HG03196 (cell line): ENCODE measurements at regions not wholly inside any gene's neighbourhood (a gene's known extent, or its start where the extent isn't known, plus 50 kb on each side); places are given as distances from the start of the nearest gene placed in this dataset.

Source experiments
- ATAC-seq: cut with Tn5 transposase; IDR thresholded peaks from one replicate; pipeline ENCODE4 v1.9.1; 2021; ENCODE audit not compliant: unreplicated experiment

DNA sequence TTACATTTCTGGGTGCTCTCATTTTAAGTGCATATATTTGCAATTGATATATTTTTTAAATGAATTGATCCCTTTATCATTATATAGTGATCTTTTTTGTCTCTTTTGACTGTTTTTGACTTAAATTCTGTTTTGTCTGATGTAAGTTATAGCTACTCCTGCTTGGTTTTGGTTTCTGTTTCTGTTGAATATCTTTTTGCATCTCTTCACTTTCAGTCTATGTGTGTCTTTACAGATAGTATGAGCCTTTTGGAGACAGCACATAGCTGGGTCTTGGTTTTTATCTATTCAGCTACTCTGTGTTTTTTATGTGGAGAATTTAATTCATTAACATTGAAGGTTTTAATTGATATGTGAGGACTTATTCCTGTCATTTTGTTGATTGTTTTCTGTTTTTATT lies 311.3 kb downstream of the SPATA31D1 start:
- ATAC-seq, result no peak

DNA sequence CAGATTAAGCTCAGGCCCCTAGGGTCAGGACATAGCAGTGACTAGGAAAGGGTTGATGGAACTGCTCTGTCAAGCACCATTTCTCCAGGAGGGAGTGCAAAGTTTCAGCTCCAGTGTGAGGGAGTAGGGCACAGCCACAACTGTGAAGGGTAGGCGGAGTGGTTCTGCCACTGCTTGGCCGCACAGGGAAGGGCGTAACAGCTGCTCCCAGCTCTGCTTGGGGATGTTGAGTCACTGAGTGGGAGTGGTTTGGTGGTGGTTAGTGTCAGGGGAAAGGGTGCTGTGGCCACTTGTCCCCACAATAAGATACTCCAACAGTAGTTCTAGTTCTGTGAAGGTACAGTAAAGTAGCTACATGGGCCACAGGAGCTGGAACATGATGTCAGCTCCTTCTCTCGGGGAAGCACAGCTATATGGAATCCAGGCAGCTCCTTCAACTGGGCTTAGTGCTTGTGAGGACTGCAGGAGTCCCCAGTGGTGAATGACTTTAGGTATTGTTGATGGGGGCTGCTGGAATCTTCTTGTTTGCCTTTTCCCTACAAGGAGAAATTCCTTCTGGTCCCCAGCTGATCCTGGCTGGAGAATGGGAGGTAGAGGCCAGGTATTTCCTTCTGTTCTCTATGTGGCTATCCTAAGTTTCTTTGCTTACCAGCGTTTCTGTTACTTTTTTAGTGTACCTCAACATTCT lies 314.5 kb downstream of the SPATA31D1 start:
- ATAC-seq, result no peak

DNA sequence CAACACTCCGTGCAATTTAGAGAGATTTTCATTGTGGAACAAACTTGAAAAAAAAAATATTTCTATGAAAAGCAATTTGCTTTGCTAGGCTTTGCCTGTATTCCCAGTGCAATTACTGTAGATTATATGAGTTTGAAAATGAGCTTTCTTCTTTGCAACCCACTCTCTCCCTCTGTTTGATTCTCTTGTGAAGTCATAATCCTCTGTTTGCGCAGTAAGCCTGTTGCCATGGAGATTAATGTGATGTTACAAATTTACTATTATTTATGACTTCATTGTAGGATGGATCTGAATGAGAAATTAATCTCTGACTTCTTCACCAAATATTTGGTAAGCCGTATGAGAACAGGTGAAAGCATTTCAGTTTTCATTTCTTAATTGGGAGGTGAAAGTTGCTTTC lies 320.3 kb downstream of the SPATA31D1 start:
- no peak for ATAC-seq

DNA sequence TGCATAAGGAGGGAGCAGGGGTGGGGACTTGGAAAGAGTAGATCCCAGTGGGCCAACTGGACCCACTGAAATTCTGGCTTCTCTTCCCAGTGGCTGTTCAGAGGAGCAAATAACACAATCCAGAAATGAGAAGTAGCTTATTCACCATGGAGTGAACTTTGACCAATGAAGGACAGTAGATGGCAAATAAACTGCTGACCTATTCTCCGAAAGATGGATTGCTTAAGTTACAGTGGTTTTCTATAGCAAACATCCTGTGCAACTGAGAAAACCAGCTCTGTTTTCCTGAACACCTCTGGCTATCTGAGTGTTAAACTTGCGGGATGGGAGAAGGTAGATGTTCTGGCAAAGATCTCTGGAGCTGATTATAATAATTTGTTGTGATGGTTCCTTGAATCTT lies 325.1 kb downstream of the SPATA31D1 start:
- ATAC-seq, result no peak

DNA sequence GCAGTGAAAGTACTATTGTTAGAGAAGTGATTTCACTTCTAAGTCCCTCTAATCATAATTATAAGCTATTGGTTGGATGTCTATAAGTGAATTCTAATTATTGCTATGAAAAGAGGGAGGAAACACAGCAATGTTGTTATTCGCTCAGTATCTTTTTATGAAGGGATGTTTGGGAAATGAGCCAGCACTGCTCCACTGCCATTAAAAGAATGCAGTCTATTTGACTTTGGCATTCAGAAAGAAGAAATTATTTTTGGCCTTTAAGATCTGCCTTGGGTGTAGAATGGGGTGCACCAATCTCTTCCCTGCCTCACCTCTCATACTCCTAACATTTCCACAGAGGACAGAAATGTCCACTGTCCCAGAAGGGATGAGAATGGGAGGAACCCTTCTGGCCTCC lies 332.0 kb downstream of the SPATA31D1 start:
- ATAC-seq, result no peak

DNA sequence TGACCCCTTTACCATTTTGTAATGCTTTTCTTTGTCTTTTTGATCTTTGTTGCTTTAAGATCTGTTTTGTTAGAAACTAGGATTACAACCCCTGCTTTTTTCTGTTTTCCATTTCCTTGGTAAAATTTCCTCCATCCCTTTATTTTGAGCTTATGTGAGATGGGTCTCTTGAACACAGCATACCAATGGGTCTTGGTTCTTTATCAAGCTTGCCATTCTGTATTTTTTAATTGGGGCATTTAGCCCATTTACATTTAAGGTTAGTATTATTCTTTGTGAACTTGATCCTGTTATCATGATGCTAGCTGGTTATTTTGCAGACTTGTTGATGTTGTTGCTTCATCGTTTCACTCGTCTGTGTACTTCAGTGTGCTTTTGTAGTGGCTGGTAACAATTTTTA lies 337.3 kb downstream of the SPATA31D1 start:
- ATAC-seq, result no peak

DNA sequence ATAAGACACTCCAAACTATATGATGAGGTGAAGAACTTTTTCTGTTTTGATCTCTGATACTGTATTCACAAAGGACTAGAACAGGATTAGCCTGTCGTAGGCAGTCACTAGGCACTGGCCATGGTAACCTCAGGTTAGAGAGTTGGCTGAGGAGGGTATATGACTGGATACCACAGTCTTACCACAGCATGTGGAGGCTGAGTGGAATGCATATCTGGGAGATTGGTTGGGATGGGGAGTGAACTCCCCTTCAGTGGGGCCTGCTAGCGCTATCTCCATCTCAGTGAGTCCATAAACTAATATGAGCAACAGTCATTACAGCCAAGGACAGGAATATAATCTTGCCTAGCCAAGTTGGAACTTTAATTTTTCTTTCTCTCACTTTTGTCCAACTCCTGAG lies 339.1 kb downstream of the SPATA31D1 start:
- no peak for ATAC-seq

DNA sequence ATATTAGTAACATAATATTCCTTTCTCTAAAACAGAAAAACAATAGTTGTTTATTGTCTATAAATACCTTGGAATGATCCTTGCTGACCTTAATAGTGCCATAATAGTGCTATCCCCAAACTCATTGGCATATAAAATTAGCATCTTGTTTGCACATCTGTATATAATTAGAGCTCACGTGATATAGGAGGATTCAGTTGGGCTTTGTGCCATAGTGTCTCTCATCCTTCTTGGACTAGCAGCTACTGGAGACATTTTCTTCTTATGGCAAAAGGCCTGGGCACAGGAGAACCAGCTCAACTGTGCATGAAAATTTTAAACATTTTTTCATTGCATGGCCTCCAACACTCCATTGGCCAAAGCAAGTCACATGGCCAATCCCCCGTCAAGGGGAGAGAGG lies 342.5 kb downstream of the SPATA31D1 start:
- no peak for ATAC-seq

DNA sequence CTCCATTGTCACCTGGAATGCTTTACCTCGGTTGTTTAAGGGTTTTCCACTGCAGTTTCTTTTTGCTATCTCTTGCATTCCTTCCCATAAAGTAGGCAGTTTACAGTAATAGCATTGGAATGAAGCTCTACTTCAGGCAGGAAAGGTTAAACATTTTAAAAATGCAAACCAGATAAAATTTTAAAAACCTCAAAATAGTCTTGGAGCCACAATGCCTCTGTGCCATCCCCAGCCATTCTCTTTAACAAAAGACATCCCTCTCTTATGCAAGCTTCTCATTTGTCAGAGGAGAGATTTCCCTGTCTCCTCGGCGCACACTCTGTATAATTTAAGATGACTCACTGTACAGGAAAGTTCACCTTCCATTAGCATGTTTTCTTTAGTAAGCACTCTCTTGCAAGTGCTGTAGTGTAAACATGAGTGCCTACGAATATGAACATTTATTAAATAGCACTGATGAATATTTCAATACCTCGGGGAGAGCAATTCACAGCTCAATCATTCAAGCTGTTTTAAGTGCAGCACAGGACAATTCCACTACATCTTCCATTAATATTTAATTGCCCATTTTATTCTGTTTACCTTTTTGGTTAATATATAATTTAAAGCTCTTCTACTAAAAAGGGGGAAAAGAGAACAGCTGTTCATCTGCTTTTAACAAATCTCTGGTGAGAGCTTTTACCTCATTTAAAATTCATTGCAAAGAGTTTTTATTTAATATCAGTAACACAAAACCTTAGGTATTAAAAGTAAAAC lies 343.6 kb downstream of the SPATA31D1 start:
- no peak for ATAC-seq

DNA sequence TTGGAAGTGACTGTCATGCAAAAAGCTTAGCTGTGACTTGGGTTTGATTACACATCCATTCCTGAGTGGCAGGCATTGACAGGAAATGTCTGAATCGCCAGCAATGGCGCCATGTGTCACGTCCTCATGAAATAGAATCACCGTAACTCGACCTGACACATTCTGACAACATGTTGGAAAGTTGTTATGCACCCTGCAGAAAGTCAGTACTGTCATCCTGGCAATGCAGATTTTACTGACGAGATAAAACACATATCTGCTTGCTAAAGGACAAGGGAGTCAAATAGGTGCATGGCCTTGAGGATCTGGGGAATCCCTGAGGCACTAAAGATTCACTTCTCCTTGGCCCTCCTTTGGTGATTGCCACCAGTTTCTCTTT lies 344.2 kb downstream of the SPATA31D1 start:
- ATAC-seq, result no peak

DNA sequence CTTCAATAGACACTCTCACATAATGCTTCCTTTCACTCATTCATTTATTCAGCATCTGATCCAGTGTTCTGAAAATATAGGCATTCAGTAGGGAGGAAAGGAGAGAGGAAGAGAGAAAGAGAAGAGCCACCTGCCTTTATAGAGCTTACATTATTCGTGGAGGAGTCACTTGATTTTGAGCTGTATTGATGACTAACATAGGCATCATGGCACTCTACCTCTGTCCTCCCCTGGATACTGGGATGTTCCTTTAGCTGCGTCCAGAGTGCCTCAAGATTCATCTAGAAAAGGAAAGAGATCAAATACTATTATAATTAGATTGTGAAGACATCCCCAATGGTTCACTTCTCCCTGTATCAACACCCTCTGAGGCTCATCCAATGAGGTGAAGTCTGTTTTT lies 345.1 kb downstream of the SPATA31D1 start:
- ATAC-seq, result no peak

DNA sequence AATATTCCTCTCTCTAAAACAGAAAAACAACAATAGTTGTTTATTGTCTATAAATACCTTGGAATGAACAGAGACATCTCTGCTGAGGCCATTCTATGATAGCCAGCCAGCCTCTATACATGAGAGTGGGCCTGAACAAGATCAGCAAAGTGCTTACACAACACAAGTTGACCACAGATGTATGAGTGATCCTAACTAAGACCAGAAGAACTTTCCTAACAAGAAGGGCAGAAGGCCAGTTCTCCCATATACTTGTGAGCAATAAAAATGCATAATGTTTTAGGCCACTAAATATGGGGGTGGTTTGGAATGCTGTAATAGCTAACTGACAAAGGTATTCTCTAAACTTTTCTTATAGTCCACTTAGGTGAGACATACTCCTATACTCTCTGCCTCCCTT lies 345.7 kb downstream of the SPATA31D1 start:
- no peak for ATAC-seq

DNA sequence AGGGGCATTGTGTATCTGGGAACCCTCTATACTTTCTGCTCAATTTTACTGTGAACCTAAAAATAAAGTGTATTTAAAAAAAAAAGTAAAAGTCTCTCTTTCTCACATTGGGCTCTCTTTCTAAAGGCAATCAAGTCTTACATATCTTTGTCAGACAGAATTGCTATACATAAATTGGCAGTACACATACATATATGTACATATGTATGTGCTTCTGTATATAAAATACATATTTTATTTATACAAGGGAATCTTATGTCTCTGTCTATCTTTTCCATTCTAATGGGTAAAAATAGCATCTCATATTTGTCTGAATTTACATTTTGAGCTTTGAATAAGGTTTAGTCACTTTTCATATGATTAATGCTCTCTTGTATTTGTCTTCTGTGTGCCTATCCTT lies 348.8 kb downstream of the SPATA31D1 start:
- ATAC-seq, result no peak

DNA sequence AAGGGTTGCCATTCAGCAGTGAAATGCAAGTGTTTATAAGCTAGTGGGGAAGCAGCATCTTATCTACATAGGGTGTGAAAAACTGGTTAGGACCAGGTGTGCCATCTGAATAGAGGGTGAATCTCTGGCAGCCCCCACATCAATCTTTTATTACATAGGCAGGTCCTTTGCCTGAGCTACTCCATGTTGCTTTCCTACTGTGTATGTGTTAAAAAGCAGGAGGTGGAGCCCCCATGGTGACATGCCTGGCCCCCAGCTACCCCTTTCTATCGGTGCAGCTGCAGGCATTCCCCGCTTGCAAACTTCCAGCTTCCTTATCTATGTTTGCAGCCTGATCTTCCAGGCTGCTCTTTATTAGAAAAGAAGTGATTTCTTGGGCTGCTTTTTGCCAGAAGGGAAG lies 353.5 kb downstream of the SPATA31D1 start:
- no peak for ATAC-seq

DNA sequence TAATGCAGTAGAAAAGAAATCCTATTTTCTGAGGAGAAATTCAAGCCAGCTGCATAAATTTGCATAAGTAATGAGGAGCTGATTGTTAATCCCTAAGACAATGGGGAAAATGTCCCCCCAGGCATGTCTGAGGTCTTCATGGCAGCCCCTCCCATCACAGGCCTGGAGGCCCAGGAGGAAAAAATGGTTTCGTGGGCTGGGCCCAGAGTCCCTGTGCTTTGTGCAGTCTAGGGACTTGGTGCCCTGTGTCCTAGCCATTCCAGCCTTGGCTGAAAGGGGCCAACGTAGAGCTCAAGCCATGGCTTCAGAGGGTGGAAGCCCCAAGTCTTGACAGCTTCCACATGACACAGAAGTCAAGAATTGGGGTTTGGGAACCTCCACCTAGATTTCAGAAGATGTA lies 357.5 kb downstream of the SPATA31D1 start:
- ATAC-seq, result no peak

DNA sequence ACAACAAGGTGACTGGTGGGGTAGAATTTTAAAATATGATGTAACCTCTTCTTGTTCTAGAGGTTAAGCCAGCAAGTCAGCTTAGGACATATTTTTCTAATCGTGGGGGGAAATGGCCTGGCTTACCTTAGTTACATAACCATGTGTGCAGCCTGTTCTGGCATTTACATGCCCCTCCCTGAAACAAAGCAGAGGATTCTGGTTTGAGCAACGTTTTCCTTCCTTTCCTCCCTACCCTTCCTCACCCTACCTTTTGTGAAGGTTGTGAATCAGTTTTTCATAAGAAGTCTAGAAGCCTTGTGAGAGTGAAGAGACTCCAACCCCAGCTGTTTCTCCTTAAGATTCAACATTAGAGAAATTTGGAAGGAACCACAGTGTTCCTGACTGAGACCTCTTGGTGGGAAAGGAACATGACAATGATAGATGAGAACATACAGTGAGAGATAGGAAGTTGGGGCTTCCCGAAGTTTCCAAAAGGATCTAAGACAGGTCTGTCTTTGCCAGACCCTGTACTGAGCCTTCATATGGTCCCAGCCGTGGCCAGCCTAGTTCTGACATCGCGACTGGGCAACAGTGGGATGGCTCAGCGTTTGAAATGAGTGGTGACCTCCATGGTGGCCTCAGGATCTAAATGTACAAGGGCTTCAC lies 365.2 kb downstream of the SPATA31D1 start:
- ATAC-seq, result no peak

DNA sequence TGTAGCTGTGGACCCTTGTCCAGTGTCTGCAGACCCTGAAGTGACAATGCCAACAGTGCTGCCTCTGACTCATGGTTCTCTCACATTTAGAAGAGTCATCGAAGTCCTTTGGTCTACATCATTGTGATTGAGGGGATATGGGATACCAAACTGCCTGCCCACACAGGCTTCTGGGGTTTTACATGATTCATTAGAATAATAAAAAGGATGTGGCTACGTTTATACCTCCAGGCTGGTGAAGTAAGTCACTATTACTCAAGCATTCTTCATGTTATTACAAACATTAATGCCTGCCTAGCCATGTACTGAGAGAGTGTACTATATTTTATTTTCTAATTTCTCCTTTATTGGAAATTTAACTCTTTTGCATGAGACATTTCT lies 365.7 kb downstream of the SPATA31D1 start:
- no peak for ATAC-seq

DNA sequence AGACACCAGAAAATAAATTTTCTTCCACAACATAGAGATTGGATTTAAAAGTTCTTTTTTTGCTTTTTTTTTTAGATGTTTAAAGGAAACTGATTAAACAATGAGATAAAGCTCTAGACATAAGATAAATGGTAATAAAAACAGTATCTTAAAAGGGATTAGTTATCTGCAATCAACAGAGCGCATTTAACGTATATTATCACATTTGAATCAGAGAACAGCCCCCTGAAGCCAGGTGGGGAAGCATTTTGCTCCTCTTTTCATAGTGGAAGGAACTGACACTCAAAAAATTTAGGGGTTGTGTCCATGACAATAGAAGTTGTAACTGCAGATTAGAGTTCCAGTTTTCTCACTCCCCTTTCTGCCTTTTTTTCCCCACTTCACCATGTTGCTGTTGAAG lies 367.6 kb downstream of the SPATA31D1 start:
- ATAC-seq, result no peak

DNA sequence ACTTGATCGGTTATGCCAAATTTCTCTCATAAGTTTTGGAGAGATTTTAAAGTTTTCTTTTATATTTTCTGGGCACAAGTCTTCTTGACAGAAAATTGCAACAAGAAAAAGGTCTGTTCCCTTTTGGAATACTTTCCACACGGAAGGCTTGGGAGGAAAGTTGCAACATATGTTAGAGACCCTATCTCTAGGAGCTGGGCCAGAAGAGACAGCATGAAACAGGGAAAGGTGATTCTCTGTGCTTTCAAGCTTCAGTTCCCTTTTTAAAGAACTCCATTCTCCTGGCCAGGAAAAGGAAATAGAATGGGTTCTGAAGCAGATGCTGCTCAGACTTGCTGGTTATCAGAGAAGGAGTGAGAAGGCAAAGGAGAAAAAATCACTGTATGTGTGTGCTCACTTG lies 368.3 kb downstream of the SPATA31D1 start:
- no peak for ATAC-seq

DNA sequence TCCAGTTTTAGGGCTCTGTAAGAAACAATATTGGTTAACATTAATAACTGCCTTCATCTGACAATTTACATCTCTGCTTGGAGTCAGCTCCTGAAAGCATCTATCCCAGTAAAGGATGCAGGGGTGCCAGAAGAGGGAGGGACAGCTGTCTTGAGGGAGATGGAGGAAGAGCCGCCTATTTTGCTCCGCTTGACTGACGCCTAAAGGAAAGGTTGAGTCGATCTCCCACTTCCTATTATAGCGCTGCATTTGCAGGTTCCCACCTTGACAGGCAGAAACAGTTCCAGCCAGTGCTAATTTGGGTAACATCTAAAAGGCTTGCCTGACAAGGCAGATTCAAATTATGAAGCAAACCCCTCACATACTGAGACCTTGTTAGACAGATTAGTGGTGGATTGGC lies 374.6 kb downstream of the SPATA31D1 start:
- ATAC-seq, result no peak

DNA sequence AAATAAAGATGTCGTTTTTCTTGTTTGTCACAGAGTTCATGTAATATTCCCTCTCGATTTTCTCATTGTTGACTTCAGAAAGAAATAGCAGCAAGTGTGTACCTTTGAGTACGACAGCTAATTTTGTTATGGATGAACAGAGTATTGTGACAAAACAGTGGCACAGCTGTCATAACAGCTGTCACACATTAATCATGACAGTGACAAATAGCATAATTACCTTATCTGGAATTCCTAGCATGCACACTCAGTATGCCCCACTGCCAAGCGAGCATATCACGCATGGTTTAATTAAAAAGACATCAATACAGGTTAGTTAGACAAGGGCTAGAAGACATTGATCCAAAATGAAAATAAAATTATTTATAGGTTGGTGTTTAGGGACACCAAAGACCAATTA lies 375.1 kb downstream of the SPATA31D1 start:
- ATAC-seq, result no peak

DNA sequence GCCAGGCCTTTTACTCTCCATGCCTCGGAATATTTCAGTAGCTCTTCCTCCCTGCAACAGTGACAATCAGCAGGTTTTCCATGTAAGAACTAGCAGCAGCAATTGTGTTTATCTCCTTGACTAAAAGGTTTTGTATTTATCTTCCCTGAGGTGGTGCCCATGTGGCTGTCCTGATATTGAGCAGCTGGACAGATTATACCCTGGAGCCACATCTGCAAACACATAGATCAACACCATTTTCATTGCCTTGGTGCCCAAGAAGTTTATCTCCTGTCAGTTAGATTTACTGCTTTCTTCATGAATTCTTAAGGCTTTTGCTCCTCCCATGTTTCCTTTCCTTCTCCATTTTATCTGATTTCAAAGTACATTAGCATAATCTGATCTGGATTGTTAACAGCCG lies 378.4 kb downstream of the SPATA31D1 start:
- no peak for ATAC-seq
